ENCODE measurements at regions not wholly inside any gene's neighbourhood (a gene's known extent, or its start where the extent isn't known, plus 50 kb on each side); places are given as distances from the start of the nearest gene placed in this dataset.

DNA sequence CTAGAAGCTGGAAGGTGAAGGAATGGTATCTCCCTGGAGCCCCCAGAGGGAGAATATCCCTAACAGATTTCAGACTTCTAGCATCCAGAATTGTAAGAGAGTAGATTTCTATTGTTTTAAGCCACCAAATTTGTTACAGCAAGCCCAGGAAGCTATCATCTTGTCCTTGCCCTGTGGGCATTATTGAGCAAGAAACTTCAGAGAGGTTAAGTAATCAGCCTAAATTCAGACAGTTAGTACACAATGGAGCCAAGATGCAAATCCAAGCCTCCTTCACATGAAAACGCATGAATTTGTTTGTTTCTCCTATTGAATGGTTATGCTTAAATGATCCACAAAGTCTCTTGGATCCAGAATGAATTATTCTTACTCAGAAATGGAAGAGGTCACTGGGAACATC, 55.2 kb upstream of the TRIB2 start:
- no peak for DNase-seq

DNA sequence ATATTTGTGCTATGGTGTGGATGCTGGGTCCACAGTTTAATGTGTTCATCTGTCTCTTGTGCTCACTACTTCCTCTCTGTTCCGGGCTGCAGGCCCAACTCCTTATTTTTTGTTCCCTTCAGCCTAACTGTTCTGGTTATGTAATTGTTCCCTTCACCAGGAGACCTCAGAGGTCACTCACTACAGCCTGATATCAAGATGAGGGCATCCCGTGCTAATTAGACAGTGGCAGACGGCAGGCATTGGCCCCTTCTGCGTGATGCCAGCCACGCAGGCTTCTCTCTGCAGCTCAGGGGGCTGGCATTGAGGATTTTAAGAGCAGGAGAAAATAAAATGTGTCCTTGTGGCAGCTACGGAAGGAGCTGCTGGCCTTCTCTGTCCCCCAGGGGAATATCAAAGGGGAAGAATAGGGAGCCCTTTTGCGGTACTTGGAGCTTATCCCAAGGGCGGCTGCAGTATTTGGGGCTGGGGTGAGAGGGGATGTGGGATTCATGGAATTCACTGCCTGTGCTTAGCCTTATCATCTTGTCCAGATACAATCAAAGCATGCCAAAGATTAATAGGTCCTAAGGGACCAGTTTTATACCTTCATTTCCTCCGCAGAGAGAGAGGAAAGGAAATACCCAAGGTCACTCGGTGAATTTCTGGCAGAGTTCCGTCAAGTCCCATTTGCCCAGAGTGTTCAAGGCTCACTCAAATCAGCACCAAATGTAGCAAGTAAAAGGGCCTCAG, 53.3 kb upstream of the TRIB2 start:
- no peak for DNase-seq

DNA sequence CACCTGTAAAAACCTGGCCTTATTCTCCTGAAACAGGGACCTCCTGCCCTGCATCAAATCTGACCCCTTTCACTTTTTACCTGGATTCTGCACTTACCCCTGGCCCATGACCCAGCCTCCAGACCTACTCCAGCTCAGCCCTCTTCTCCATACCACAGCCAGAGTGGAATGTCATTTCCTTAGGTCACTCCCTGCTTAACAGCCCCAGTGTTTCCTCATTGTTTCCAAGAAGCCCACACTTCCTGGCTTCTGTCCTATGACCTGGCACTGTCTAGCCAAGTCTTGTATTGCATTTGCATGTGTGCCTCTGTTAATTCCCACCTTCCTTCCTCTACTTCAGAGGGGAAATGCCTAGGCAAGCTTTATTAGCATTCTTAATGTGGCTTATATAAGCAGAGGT, 51.4 kb upstream of the TRIB2 start:
- no peak for DNase-seq

DNA sequence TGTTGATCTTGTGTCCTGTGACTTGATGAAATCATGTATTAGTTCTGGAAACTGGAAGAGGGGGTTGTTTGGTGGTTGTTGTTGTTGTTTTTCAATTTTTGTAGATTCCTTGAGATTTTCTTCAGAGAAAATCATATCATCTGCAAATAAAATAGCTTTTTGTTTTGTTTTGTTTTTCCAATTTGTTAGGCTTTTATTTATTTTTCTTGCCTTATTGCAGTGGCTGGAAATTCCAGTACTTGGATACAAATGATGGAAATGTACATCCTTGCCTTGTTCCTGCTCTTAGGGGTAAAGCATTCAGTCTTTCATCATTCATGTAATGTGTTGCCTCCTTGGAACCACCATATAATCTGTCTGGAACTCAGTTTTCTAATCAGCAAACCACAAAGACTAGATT, 50.3 kb upstream of the TRIB2 start:
- DNase-seq: no peak
